ENCODE measurements at regions not wholly inside any gene's neighbourhood (a gene's known extent, or its start where the extent isn't known, plus 50 kb on each side); places are given as distances from the start of the nearest gene placed in this dataset.

DNA sequence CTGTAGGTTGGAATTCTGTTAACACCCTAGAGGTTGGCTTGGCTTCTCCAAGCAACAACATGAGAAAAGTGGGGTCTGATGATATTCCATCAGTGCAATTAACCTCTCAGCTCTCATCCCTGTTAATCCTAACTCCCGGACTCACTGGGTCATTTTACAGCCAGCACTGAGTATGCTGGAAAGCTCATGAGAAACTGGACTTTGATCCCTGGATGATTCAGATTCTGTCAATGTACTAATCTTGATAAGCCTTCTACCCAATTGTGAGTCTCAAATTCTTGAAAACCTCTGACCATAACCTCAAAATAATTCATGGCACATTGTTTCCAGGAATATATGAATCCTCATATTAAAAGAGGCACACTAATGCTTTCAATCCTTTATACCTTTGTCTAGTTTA lies 244.3 kb upstream of the DCAF8L1 start:
- H3K4me1 ChIP-seq: no peaks in the 10 kb centered on the region
- H3K27me3 ChIP-seq (ENCODE audit: insufficient read depth in 3 of 3, low read length in 2 of 3): no peaks in the 10 kb centered on the region
- intact Hi-C loops (cut with DNase I): no loop called here
- WGBS, 3 donors: 27 to 48% (median 33%) methylated on average over 1 of the region's 1 CpG
- no peak overlapping the region for H3K4me3 ChIP-seq
- no peak for DNase-seq
- H3K9me3 ChIP-seq: no peaks in the 10 kb centered on the region
- no peak for TF ChIP-seq CTCF (IDR thresholded peaks at IDR 0.05)
- H3K27ac ChIP-seq: no peak overlapping the region
- no peaks in the 10 kb centered on the region for H3K36me3 ChIP-seq (ENCODE audit: insufficient read depth in 1 of 2, low read depth in 1 of 2)
- ATAC-seq: no peak

- DNase-seq (no peak), ATAC-seq (no peak)
- Histone ChIP-seq H3K27me3 (ENCODE audit: insufficient read depth in 3 of 3, low read length in 2 of 3) (no peaks in the 10 kb centered on the region), H3K4me1 (no peaks in the 10 kb centered on the region), H3K36me3 (ENCODE audit: insufficient read depth in 1 of 2, low read depth in 1 of 2) (no peaks in the 10 kb centered on the region), H3K27ac (no peak overlapping the region), H3K9me3 (no peaks in the 10 kb centered on the region), H3K4me3 (no peak overlapping the region)
- intact Hi-C loops (cut with DNase I): no loop called here
- WGBS, 3 donors: 58 to 69% (median 66%) methylated on average over 3 of the region's 3 CpGs
- no peak for TF ChIP-seq CTCF (IDR thresholded peaks at IDR 0.05)
Measured at GRCh38 chrX:28223991-28224390, 242.7 kb upstream of the DCAF8L1 start.

- Histone ChIP-seq H3K27me3 (ENCODE audit: insufficient read depth in 3 of 3, low read length in 2 of 3) (no peaks in the 10 kb centered on the region), H3K36me3 (ENCODE audit: insufficient read depth in 1 of 2, low read depth in 1 of 2) (no peaks in the 10 kb centered on the region), H3K9me3 (no peaks in the 10 kb centered on the region), H3K4me3 (no peak overlapping the region), H3K27ac (no peak overlapping the region), H3K4me1 (no peaks in the 10 kb centered on the region)
- 61 to 88% (median 87%) methylated on average over 5 of the region's 5 CpGs for WGBS, 3 donors
- no peak for TF ChIP-seq CTCF (IDR thresholded peaks at IDR 0.05)
- DNase-seq (no peak), ATAC-seq (no peak)
- intact Hi-C loops (cut with DNase I): no loop called here
Measured at GRCh38 chrX:28223469-28223868, 242.2 kb upstream of the DCAF8L1 start.

GRCh38 chrX:28205905-28206304 lies 224.7 kb upstream of the DCAF8L1 start:
- H3K27ac ChIP-seq: no peak overlapping the region
- H3K27me3 ChIP-seq (ENCODE audit: insufficient read depth in 3 of 3, low read length in 2 of 3): no peaks in the 10 kb centered on the region
- no peaks in the 10 kb centered on the region for H3K36me3 ChIP-seq (ENCODE audit: insufficient read depth in 1 of 2, low read depth in 1 of 2)
- no peaks in the 10 kb centered on the region for H3K9me3 ChIP-seq
- H3K4me3 ChIP-seq: no peak overlapping the region
- no peak for TF ChIP-seq CTCF (IDR thresholded peaks at IDR 0.05)
- no peaks in the 10 kb centered on the region for H3K4me1 ChIP-seq
- intact Hi-C loops (cut with DNase I): no loop called here
- WGBS, 3 donors: 57 to 68% (median 66%) methylated on average over 2 of the region's 2 CpGs
- DNase-seq (no peak), ATAC-seq (no peak)

GRCh38 chrX:28205126-28205525 lies 223.9 kb upstream of the DCAF8L1 start:
- no peak overlapping the region for H3K27ac ChIP-seq

More at GRCh38 chrX:28205126-28205525, 223.9 kb upstream of the DCAF8L1 start:
- no peaks in the 10 kb centered on the region for H3K27me3 ChIP-seq (ENCODE audit: insufficient read depth in 3 of 3, low read length in 2 of 3)
- no peak for TF ChIP-seq CTCF (IDR thresholded peaks at IDR 0.05)
- DNase-seq (no peak), ATAC-seq (no peak)
- no peak overlapping the region for H3K4me3 ChIP-seq
- intact Hi-C loops (cut with DNase I): no loop called here
- H3K36me3 ChIP-seq (ENCODE audit: insufficient read depth in 1 of 2, low read depth in 1 of 2): no peaks in the 10 kb centered on the region
- H3K9me3 ChIP-seq: no peaks in the 10 kb centered on the region
- H3K4me1 ChIP-seq: no peaks in the 10 kb centered on the region
